ENCODE measurements at regions not wholly inside any gene's neighbourhood (a gene's known extent, or its start where the extent isn't known, plus 50 kb on each side); places are given as distances from the start of the nearest gene placed in this dataset.
"Not testable (repeated sequence)": the region's sequence is repeated elsewhere in the genome, so short reads cannot be mapped to it uniquely, and the experiment has no call there.

DNA sequence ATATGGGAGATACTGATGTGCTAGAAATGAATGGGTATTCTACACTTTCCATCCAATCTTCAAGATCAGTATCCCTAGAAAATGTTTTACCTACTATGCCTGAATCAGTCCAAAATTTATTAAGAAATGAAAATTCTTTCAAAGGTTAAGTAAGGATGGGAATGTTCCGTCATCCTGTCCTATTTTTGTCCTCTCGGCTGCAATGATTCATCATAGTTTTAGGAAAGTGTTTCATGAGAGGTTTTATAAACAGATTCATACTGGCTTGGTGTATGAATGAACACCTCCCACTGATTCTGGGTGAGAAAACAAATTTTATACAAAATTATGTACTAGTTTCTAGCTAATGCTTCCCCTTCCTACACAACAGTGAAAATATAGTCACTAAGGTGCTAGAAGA, 504.6 kb upstream of the NR5A2 start:
- intact Hi-C loops (cut with DNase I) = no loop called here
- Histone ChIP-seq H3K4me3 (no peak overlapping the region), H3K27me3 (no peaks in the 10 kb centered on the region), H3K27ac (replicated peaks in 1 of 4) (no peak overlapping the region), H3K9me3 (no peaks in the 10 kb centered on the region), H3K36me3 (no peaks in the 10 kb centered on the region), H3K4me1 (peaks cover 0 to 10% (median 0%) of the 10 kb centered on the region in 4 donors)
- DNase-seq (ENCODE audit: extremely low spot score) = no peak
- no peak for TF ChIP-seq EP300 (IDR thresholded peaks at IDR 0.05)
- no peak for TF ChIP-seq POLR2A (IDR thresholded peaks at IDR 0.05; ENCODE audit: low read depth)
- no peak for TF ChIP-seq POLR2AphosphoS5 (IDR thresholded peaks at IDR 0.05)
- TF ChIP-seq, protein P1, sequence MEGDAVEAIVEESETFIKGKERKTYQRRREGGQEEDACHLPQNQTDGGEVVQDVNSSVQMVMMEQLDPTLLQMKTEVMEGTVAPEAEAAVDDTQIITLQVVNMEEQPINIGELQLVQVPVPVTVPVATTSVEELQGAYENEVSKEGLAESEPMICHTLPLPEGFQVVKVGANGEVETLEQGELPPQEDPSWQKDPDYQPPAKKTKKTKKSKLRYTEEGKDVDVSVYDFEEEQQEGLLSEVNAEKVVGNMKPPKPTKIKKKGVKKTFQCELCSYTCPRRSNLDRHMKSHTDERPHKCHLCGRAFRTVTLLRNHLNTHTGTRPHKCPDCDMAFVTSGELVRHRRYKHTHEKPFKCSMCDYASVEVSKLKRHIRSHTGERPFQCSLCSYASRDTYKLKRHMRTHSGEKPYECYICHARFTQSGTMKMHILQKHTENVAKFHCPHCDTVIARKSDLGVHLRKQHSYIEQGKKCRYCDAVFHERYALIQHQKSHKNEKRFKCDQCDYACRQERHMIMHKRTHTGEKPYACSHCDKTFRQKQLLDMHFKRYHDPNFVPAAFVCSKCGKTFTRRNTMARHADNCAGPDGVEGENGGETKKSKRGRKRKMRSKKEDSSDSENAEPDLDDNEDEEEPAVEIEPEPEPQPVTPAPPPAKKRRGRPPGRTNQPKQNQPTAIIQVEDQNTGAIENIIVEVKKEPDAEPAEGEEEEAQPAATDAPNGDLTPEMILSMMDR (IDR thresholded peaks at IDR 0.05) = no peak
- WGBS = 38% methylated on average over 2 of the region's 2 CpGs

DNA sequence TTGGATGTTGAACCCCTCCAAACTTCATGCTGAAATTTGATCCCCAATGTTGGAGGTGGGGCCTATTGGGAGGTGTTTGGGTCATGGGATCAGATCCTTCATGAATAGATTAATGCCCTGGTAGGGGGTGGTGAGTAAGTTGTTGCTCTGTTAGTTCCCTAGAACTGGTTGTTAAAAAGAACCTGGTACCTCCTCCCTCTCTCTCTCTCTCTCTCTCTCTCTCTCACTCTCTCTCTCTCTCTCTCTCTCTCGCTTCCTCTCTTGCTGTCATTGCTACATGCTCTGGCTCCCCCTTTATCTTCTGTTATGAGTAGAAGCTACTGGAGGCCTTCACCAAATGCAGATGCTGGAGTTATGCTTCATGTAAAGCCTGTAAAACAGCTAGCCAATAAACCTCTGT, 498.2 kb upstream of the NR5A2 start:
- intact Hi-C loops (cut with DNase I) = no loop called here
- H3K27me3 ChIP-seq = no peaks in the 10 kb centered on the region
- H3K9me3 ChIP-seq = no peaks in the 10 kb centered on the region
- H3K4me1 ChIP-seq = no peaks in the 10 kb centered on the region
- no peak for DNase-seq (ENCODE audit: extremely low spot score)
- H3K4me3 ChIP-seq = no peak overlapping the region
- TF ChIP-seq, protein P1 (IDR thresholded peaks at IDR 0.05) = no peak
- TF ChIP-seq POLR2A (IDR thresholded peaks at IDR 0.05; ENCODE audit: low read depth) = no peak
- TF ChIP-seq POLR2AphosphoS5 (IDR thresholded peaks at IDR 0.05) = no peak
- TF ChIP-seq EP300 (IDR thresholded peaks at IDR 0.05) = no peak
- 79% methylated on average over 1 of the region's 1 CpG for WGBS
- H3K27ac ChIP-seq (replicated peaks in 1 of 4) = no peak overlapping the region
- H3K36me3 ChIP-seq = no peaks in the 10 kb centered on the region

DNA sequence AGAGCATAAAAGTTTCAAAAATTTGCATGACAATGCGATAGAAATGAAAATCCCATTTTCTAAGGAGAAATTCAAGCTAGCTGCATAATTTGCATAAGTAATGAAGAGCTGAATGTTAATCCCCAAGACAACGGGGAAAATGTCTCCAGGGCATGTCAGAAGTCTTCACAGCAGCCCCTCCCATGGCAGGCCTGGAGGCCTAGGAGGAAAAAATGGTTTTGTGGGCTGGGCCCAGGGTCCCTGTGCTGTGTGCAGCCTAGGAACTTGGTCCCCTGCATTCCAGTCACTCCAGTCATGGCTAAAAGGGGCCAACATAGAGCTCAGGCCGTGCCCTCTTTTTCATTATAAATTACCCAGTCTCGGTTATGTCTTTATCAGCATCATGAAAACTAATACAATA, 494.1 kb upstream of the NR5A2 start:
- DNase-seq (ENCODE audit: extremely low spot score); H3K4me3 ChIP-seq; intact Hi-C loops (cut with DNase I); H3K4me1 ChIP-seq; H3K36me3 ChIP-seq; H3K27ac ChIP-seq (replicated peaks in 1 of 4); H3K27me3 ChIP-seq: not testable (repeated sequence)
- H3K9me3 ChIP-seq = peaks cover 0 to 24% (median 6%) of the 10 kb centered on the region in 4 donors
- 81% methylated on average over 4 of the region's 4 CpGs for WGBS

DNA sequence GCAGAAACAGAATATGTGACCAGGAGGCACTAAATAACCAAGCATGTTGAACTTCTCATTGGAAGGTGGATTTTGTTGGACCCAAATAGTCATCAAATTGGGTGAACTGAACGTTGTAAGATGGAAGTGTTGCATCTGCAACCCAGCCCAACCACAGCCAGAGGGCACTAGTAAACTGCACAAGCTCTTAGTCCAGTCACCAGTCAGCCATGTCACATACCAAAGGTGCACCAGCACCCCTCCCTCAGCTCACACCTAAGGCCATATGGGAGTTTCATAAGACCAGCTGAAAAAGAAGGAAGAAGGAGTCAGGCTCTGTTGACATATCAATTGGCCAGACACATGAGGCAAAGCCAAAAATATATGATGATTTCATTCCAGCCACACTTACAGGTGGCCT, 481.7 kb upstream of the NR5A2 start:
- WGBS = 75% methylated on average over 1 of the region's 1 CpG
- H3K27ac ChIP-seq (replicated peaks in 1 of 4) = no peak overlapping the region
- no peaks in the 10 kb centered on the region for H3K4me1 ChIP-seq
- H3K36me3 ChIP-seq = no peaks in the 10 kb centered on the region
- H3K4me3 ChIP-seq = no peak overlapping the region
- TF ChIP-seq POLR2A (IDR thresholded peaks at IDR 0.05; ENCODE audit: low read depth) (no peak), EP300 (IDR thresholded peaks at IDR 0.05) (no peak), POLR2AphosphoS5 (IDR thresholded peaks at IDR 0.05) (no peak)
- TF ChIP-seq, protein P1 (IDR thresholded peaks at IDR 0.05) = no peak
- peaks cover 0 to 5% (median 0%) of the 10 kb centered on the region in 4 donors for H3K9me3 ChIP-seq
- intact Hi-C loops (cut with DNase I) = no loop called here
- no peak for DNase-seq (ENCODE audit: extremely low spot score)
- no peaks in the 10 kb centered on the region for H3K27me3 ChIP-seq

DNA sequence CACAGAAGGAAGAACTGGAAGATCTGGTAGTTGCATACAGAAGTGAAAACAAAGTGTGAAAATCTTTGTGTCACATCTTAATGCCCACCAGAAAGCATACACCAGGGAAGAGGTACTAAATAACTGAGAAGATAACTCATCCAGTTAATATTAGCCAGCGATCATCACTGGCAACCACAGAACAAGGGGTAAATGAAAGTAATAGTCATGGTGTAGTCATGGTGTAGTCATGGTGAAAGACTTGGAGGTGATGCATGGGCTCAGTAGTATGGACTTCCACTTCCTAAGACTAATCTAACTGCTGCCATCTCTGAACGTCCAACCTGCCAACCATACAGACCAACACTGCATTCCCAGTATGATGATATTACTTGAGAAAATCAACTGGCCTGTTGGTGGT, 481.2 kb upstream of the NR5A2 start:
- 82% methylated on average over 2 of the region's 2 CpGs for WGBS
- TF ChIP-seq, protein P1 (IDR thresholded peaks at IDR 0.05) = no peak
- no peak for DNase-seq (ENCODE audit: extremely low spot score)
- Histone ChIP-seq H3K4me3 (no peak overlapping the region), H3K9me3 (peaks cover 0 to 5% (median 0%) of the 10 kb centered on the region in 4 donors), H3K27me3 (no peaks in the 10 kb centered on the region), H3K36me3 (no peaks in the 10 kb centered on the region), H3K27ac (replicated peaks in 1 of 4) (no peak overlapping the region), H3K4me1 (no peaks in the 10 kb centered on the region)
- intact Hi-C loops (cut with DNase I) = no loop called here
